ENCODE measurements at regions not wholly inside any gene's neighbourhood (a gene's known extent, or its start where the extent isn't known, plus 50 kb on each side); places are given as distances from the start of the nearest gene placed in this dataset.
A peak's percentile ranks its signal among the peaks of the same experiment; 100 is the strongest.

DNA sequence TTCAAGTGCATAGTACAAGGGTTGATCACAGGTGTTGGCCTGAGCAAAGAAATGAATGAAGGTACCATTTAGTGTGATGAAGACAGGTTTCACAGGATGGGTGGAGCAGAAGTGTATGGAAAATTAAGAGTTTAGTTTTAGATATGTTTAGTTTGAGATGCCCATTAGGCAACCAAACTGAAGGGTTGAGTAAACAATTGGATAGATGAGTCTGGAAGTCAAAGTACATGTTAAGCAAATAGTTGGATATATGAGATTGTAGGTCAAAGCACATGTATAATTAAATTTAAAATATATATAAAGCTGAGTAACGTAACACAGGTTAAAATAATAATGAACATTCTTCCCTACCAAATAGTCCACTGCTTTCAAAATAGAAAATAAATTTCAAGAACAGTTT is 237.1 kb upstream of the PCSK5 start:
- POLR2A ChIA-PET = no interaction called here
- FAIRE-seq = no peak
- ATAC-seq = no peak

GRCh38 chr9:75653750-75654149 is 236.7 kb upstream of the PCSK5 start:
- Histone ChIP-seq H4K20me1 (ENCODE audit: insufficient read depth, low read length) (no peaks in the 10 kb centered on the region), H3K9ac (ENCODE audit: insufficient read depth, low read depth, low read length) (no peak overlapping the region), H3K27me3 (ENCODE audit: control insufficient read depth in 1 of 2, insufficient read depth in 2 of 2, low read length in 2 of 2) (no peaks in the 10 kb centered on the region), H3K9me3 (ENCODE audit: low read length) (no peaks in the 10 kb centered on the region), H3K4me1 (ENCODE audit: insufficient read depth, low read length) (peaks cover 4% of the 10 kb centered on the region; the same call in 1 of the 2 replicates), H3K4me3 (replicated peaks in 1 of 3; ENCODE audit: insufficient read depth in 1 of 3, low read depth in 2 of 3, low read length in 3 of 3) (no peak overlapping the region), H3K79me2 (ENCODE audit: insufficient read depth, low read length) (no peaks in the 10 kb centered on the region), H3K4me2 (ENCODE audit: low read depth, low read length) (no peak overlapping the region), H3K27ac (ENCODE audit: extremely low read length, insufficient read depth, low read length) (no peak overlapping the region), H2AFZ (ENCODE audit: low read length) (no peak overlapping the region), H3K36me3 (replicated peaks in 1 of 2; ENCODE audit: control insufficient read depth in 1 of 2, insufficient read depth in 2 of 2, low read length in 2 of 2) (no peaks in the 10 kb centered on the region)
- ChIA-PET CTCF (ENCODE audit: low intra/inter-chr PET ratio, low total read pairs) (no interaction called here), POLR2A (no interaction called here)
- no TSS peak for BruUV-seq (replicated peaks)
- FAIRE-seq = no peak
- in situ Hi-C loops (cut with HindIII; ENCODE audit: extremely low pct_ligation_motif_present, low pct_unique_long_range_greater_than_20kb) = no loop called here
- intact Hi-C loops (cut with micrococcal nuclease; ENCODE audit: unreplicated experiment) = no loop called here
- peak; percentile 59; the same call in 2 of the 3 replicates for ATAC-seq
- no peak for DNase-seq (ENCODE audit: low spot score)
- 0% methylated on average over 2 of the region's 2 CpGs for WGBS (ENCODE audit: low lambda C conversion rate)
- TF ChIP-seq ZNF691 (CRISPR knock-in tag; IDR thresholded peaks at IDR 0.05; ENCODE audit: borderline replicate concordance, low read depth) (no peak), PHF20 (CRISPR knock-in tag; IDR thresholded peaks at IDR 0.05) (no peak), FOXP1 (IDR thresholded peaks at IDR 0.05) (no peak), FOXP1 (CRISPR knock-in tag; IDR thresholded peaks at IDR 0.05) (no peak), THAP8 (CRISPR knock-in tag; IDR thresholded peaks at IDR 0.05; ENCODE audit: borderline replicate concordance) (no peak), GFI1 (CRISPR knock-in tag; IDR thresholded peaks at IDR 0.05; ENCODE audit: borderline replicate concordance) (no peak), MED8 (CRISPR knock-in tag; IDR thresholded peaks at IDR 0.05; ENCODE audit: insufficient replicate concordance) (no peak), CCAR2 (optimal IDR thresholded peaks at IDR 0.05; ENCODE audit: low read depth, low read length) (no peak), ISL2 (CRISPR knock-in tag; IDR thresholded peaks at IDR 0.05) (no peak), ZNF724P (CRISPR knock-in tag; IDR thresholded peaks at IDR 0.05; ENCODE audit: borderline replicate concordance) (no peak), ZKSCAN5 (CRISPR knock-in tag; IDR thresholded peaks at IDR 0.05) (no peak), HHEX (CRISPR knock-in tag; IDR thresholded peaks at IDR 0.05) (no peak), SIN3A (IDR thresholded peaks at IDR 0.05; ENCODE audit: borderline replicate concordance, low read depth, low read length) (no peak)
- TF ChIP-seq, protein P1, sequence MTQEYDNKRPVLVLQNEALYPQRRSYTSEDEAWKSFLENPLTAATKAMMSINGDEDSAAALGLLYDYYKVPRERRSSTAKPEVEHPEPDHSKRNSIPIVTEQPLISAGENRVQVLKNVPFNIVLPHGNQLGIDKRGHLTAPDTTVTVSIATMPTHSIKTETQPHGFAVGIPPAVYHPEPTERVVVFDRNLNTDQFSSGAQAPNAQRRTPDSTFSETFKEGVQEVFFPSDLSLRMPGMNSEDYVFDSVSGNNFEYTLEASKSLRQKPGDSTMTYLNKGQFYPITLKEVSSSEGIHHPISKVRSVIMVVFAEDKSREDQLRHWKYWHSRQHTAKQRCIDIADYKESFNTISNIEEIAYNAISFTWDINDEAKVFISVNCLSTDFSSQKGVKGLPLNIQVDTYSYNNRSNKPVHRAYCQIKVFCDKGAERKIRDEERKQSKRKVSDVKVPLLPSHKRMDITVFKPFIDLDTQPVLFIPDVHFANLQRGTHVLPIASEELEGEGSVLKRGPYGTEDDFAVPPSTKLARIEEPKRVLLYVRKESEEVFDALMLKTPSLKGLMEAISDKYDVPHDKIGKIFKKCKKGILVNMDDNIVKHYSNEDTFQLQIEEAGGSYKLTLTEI (CRISPR knock-in tag; conservative IDR thresholded peaks at IDR 0.05) = no peak
- TF ChIP-seq, protein P2, sequence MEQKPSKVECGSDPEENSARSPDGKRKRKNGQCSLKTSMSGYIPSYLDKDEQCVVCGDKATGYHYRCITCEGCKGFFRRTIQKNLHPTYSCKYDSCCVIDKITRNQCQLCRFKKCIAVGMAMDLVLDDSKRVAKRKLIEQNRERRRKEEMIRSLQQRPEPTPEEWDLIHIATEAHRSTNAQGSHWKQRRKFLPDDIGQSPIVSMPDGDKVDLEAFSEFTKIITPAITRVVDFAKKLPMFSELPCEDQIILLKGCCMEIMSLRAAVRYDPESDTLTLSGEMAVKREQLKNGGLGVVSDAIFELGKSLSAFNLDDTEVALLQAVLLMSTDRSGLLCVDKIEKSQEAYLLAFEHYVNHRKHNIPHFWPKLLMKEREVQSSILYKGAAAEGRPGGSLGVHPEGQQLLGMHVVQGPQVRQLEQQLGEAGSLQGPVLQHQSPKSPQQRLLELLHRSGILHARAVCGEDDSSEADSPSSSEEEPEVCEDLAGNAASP (CRISPR knock-in tag; IDR thresholded peaks at IDR 0.05; ENCODE audit: borderline replicate concordance) = no peak

More for the DNA sequence above, 237.1 kb upstream of the PCSK5 start:
- no peak overlapping the region for H3K4me3 ChIP-seq (replicated peaks in 1 of 3; ENCODE audit: insufficient read depth in 1 of 3, low read depth in 2 of 3, low read length in 3 of 3)
- no peaks in the 10 kb centered on the region for H3K9me3 ChIP-seq (ENCODE audit: low read length)
- H3K27ac ChIP-seq (ENCODE audit: extremely low read length, insufficient read depth, low read length) = no peak overlapping the region
- in situ Hi-C loops (cut with HindIII; ENCODE audit: extremely low pct_ligation_motif_present, low pct_unique_long_range_greater_than_20kb) = no loop called here
- no peak overlapping the region for H3K4me2 ChIP-seq (ENCODE audit: low read depth, low read length)
- no peak overlapping the region for H2AFZ ChIP-seq (ENCODE audit: low read length)
- WGBS (ENCODE audit: low lambda C conversion rate) = 3% methylated on average over 1 of the region's 1 CpG
- no peaks in the 10 kb centered on the region for H4K20me1 ChIP-seq (ENCODE audit: insufficient read depth, low read length)
- no peak overlapping the region for H3K9ac ChIP-seq (ENCODE audit: insufficient read depth, low read depth, low read length)
- no peaks in the 10 kb centered on the region for H3K27me3 ChIP-seq (ENCODE audit: control insufficient read depth in 1 of 2, insufficient read depth in 2 of 2, low read length in 2 of 2)
- no peak for DNase-seq (ENCODE audit: low spot score)
- 0 out of 2 replicates have a peak, but pooled peaks have one; percentile 5 for TF ChIP-seq CEBPB (IDR thresholded peaks at IDR 0.05; ENCODE audit: borderline replicate concordance, low read depth, low read length)
- no peak for TF ChIP-seq TP53 (CRISPR knock-in tag; conservative IDR thresholded peaks at IDR 0.05)
- peaks cover 4% of the 10 kb centered on the region; the same call in 1 of the 2 replicates for H3K4me1 ChIP-seq (ENCODE audit: insufficient read depth, low read length)
- CTCF ChIA-PET (ENCODE audit: low intra/inter-chr PET ratio, low total read pairs) = no interaction called here
- no peaks in the 10 kb centered on the region for H3K36me3 ChIP-seq (replicated peaks in 1 of 2; ENCODE audit: control insufficient read depth in 1 of 2, insufficient read depth in 2 of 2, low read length in 2 of 2)
- intact Hi-C loops (cut with micrococcal nuclease; ENCODE audit: unreplicated experiment) = no loop called here
- no peaks in the 10 kb centered on the region for H3K79me2 ChIP-seq (ENCODE audit: insufficient read depth, low read length)
- no TSS peak for BruUV-seq (replicated peaks)
